A549 (cell line): ENCODE measurements at regions not wholly inside any gene's neighbourhood (a gene's known extent, or its start where the extent isn't known, plus 50 kb on each side); places are given as distances from the start of the nearest gene placed in this dataset.

Experiments
- ATAC-seq, 2 experiments: fragments of 200-7000 bp in 1 of 2; fragments of >200 bp in 1 of 2; cut with Nextera tagmentation in 1 of 2; cut with Tn5 transposase in 1 of 2; 3 replicates each; pipeline versions ENCODE4 v1.8.0 to v1.9.1; 2018 to 2020; ENCODE audit warnings: mild to moderate bottlenecking in 1 of 2, moderate library complexity in 1 of 2
- CTCF ChIA-PET: fragments of 300-600 bp; sonication (Branson Sonifier 250); formaldehyde crosslinking; extraction: SDS; loops from one replicate; lab custom pipeline; 2021; ENCODE audit warnings: antibody characterized with exemption, inconsistent platforms; lab: Yijun Ruan, JAX
- POLR2A ChIA-PET: fragments of 350-600 bp; formaldehyde crosslinking; extraction: SDS; loops from one replicate; lab custom pipeline; 2021; ENCODE audit warnings: antibody characterized with exemption, inconsistent platforms; lab: Yijun Ruan, JAX
- DNase-seq, 2 experiments: peaks; one replicate each; pipeline versions ENCODE4 v3.0.0 to v3.0.0-alpha.2; 2011 to 2016; ENCODE audit warnings: low read depth in 1 of 2, low spot score in 1 of 2
- FAIRE-seq: peaks from 2 replicates; lab custom pipeline; 2011; peaks lifted over from hg19 to GRCh38; lab: Jason Lieb, UNC
- H3K27ac ChIP-seq, 2 experiments: fragments of >200 bp; sonication (Bioruptor Twin); formaldehyde crosslinking; 3 replicates each; pipeline ENCODE4 v1.5.1; 2016 to 2017
- H3K4me1 ChIP-seq: fragments of >200 bp; sonication (Bioruptor Twin); formaldehyde crosslinking; 3 replicates; pipeline ENCODE4 v1.6.1; 2016
- H3K4me2 ChIP-seq: fragments of >200 bp; sonication (Bioruptor Twin); formaldehyde crosslinking; 3 replicates; pipeline ENCODE4 v1.6.1; 2016
- H3K4me3 ChIP-seq: fragments of >200 bp; sonication (Bioruptor Twin); formaldehyde crosslinking; 3 replicates; pipeline ENCODE4 v1.5.1; 2016
- H3K9me3 ChIP-seq: fragments of >200 bp; sonication (Bioruptor Twin); formaldehyde crosslinking; 3 replicates; pipeline ENCODE4 v1.6.1; 2016
- CBX8 ChIP-seq: fragments of 200-600 bp; sonication (generic); IDR thresholded peaks from 2 replicates; pipeline ENCODE4 v1.6.1; 2016
- CHD2 ChIP-seq: fragments of 150-350 bp; IDR thresholded peaks from 2 replicates; pipeline ENCODE4 v1.6.1; 2014; ENCODE audit warnings: low read length; ENCODE audit not compliant: partially characterized antibody
- EP300 ChIP-seq, 2 experiments: fragments of >200 bp; sonication (Bioruptor Twin); formaldehyde crosslinking; IDR thresholded peaks; 2 replicates in 1 of 2; 3 replicates in 1 of 2; pipeline ENCODE4 v1.6.1; 2016 to 2017
- GATA3 ChIP-seq: IDR thresholded peaks from 2 replicates; pipeline ENCODE4 v1.6.1; 2012; ENCODE audit warnings: borderline replicate concordance
- HES2 ChIP-seq: fragments of >200 bp; sonication (Bioruptor Twin); formaldehyde crosslinking; IDR thresholded peaks from 2 replicates; pipeline ENCODE4 v1.6.1; 2016
- HEYL ChIP-seq: fragments of 250-450 bp; sonication (Bioruptor Pico); IDR thresholded peaks from 2 replicates; pipeline ENCODE4 v1.8.0; 2021; ENCODE audit warnings: mild to moderate bottlenecking, moderate library complexity
- HMGXB4 ChIP-seq: fragments of 250-450 bp; sonication (Bioruptor Pico); IDR thresholded peaks from 2 replicates; pipeline ENCODE4 v1.5.0; 2021; ENCODE audit warnings: mild to moderate bottlenecking, moderate library complexity, borderline replicate concordance
- HOXA7 ChIP-seq: fragments of 250-450 bp; sonication (Bioruptor Pico); IDR thresholded peaks from 2 replicates; pipeline ENCODE4 v1.5.0; 2020; ENCODE audit warnings: mild to moderate bottlenecking, moderate library complexity
- HOXB5 ChIP-seq: fragments of 250-450 bp; sonication (Bioruptor Pico); IDR thresholded peaks from 2 replicates; pipeline ENCODE4 v1.5.0; 2020; ENCODE audit warnings: mild to moderate bottlenecking, moderate library complexity
- KDM1A ChIP-seq: fragments of 200-600 bp; sonication (generic); IDR thresholded peaks from 2 replicates; pipeline ENCODE4 v1.6.1; 2016; ENCODE audit warnings: low read depth, mild to moderate bottlenecking
- KDM5A ChIP-seq: fragments of 200-600 bp; sonication (generic); IDR thresholded peaks from 2 replicates; pipeline ENCODE4 v1.6.1; 2016; ENCODE audit warnings: antibody characterized with exemption, mild to moderate bottlenecking
- MAFK ChIP-seq: fragments of 450-650 bp; IDR thresholded peaks from 2 replicates; pipeline ENCODE4 v1.6.1; 2014; ENCODE audit not compliant: partially characterized antibody
- MAX ChIP-seq: IDR thresholded peaks from 2 replicates; pipeline ENCODE4 v1.6.1; 2012
- MAZ ChIP-seq: fragments of 150-350 bp; IDR thresholded peaks from 2 replicates; pipeline ENCODE4 v1.6.1; 2014; ENCODE audit warnings: antibody characterized with exemption, low read depth, low read length, borderline replicate concordance
- NPAS2 ChIP-seq: fragments of 250-450 bp; sonication (Bioruptor Pico); IDR thresholded peaks from 2 replicates; pipeline ENCODE4 v1.8.0; 2022; ENCODE audit warnings: mild to moderate bottlenecking, moderate library complexity, borderline replicate concordance
- NR3C1 ChIP-seq: fragments of >200 bp; sonication (Bioruptor Twin); formaldehyde crosslinking; IDR thresholded peaks from 3 replicates; pipeline ENCODE4 v1.6.1; 2017
- POLR2A ChIP-seq: IDR thresholded peaks from 2 replicates; pipeline ENCODE4 v1.6.1; 2012; ENCODE audit warnings: mild to moderate bottlenecking, low read length
- POLR2AphosphoS2 ChIP-seq: conservative IDR thresholded peaks from 2 replicates; pipeline ENCODE4 v1.6.1; 2012; ENCODE audit warnings: low read length, improper control_type of control experiment, inconsistent platforms
- REST ChIP-seq: fragments of 200-600 bp; sonication (generic); IDR thresholded peaks from 2 replicates; pipeline ENCODE4 v1.6.1; 2016; ENCODE audit warnings: antibody characterized with exemption, mild to moderate bottlenecking, moderate library complexity
- RFX5 ChIP-seq: fragments of 450-650 bp; IDR thresholded peaks from 2 replicates; pipeline ENCODE4 v1.7.1; 2014; ENCODE audit warnings: antibody characterized with exemption, mild to moderate bottlenecking, moderate library complexity
- RNF2 ChIP-seq: fragments of 200-600 bp; sonication (generic); IDR thresholded peaks from 2 replicates; pipeline ENCODE4 v1.6.1; 2016; ENCODE audit warnings: low read depth, mild to moderate bottlenecking, antibody characterized with exemption, moderate library complexity, borderline replicate concordance
- USF2 ChIP-seq: fragments of 450-650 bp; IDR thresholded peaks from 2 replicates; pipeline ENCODE4 v1.6.1; 2014; ENCODE audit warnings: antibody characterized with exemption
- ZC3H11A ChIP-seq: fragments of 450-650 bp; IDR thresholded peaks from 2 replicates; pipeline ENCODE4 v1.6.1; 2014; ENCODE audit warnings: antibody characterized with exemption, mild to moderate bottlenecking
- ZSCAN20 ChIP-seq: fragments of 250-450 bp; sonication (Bioruptor Pico); IDR thresholded peaks from 2 replicates; pipeline ENCODE4 v1.8.0; 2022; ENCODE audit warnings: mild to moderate bottlenecking, moderate library complexity
- WGBS: methylation state at CpG from one replicate; pipeline ENCODE4 v1.1.6; 2017; ENCODE audit errors: missing lambda C conversion rate; 5-methylcytosine and 5-hydroxymethylcytosine counted together

GRCh38 chr10:29112827-29113615 lies 175.8 kb upstream of the LYZL1 start (continued):
- TF ChIP-seq HMGXB4 (CRISPR knock-in tag): no peak
- no peak for TF ChIP-seq ZC3H11A
- no peak for TF ChIP-seq CBX8
- no peak for TF ChIP-seq MAX
- TF ChIP-seq HES2: no peak
- TF ChIP-seq KDM1A: no peak
- TF ChIP-seq ZSCAN20 (CRISPR knock-in tag): no peak
- TF ChIP-seq GATA3: no peak
- TF ChIP-seq NR3C1: no peak
- no peak for TF ChIP-seq RFX5
- no peak for TF ChIP-seq CHD2

- ATAC-seq (no peak), DNase-seq (no peak), FAIRE-seq (no peak)
- Histone ChIP-seq H3K9me3 (peaks cover 34% of the 10 kb centered on the region), H3K4me1 (no peaks in the 10 kb centered on the region), H3K27ac (no peak overlapping the region), H3K4me3 (no peak overlapping the region), H3K4me2 (no peak overlapping the region)
- POLR2A ChIA-PET: no interaction called here
- WGBS: 75% methylated on average over 8 of the region's 8 CpGs
- CTCF ChIA-PET: no interaction called here
- TF ChIP-seq KDM1A: no peak
Observed at GRCh38 chr10:29113616-29113945, 175.3 kb upstream of the LYZL1 start.

GRCh38 chr10:29114141-29114540 lies 174.7 kb upstream of the LYZL1 start:
- ATAC-seq (no peak), DNase-seq (no peak)
- H3K4me3 ChIP-seq: no peak overlapping the region
- POLR2A ChIA-PET: no interaction called here
- H3K4me2 ChIP-seq: no peak overlapping the region
- TF ChIP-seq REST (no peak), POLR2A (no peak), GATA3 (no peak), USF2 (no peak), HOXB5 (CRISPR knock-in tag) (no peak), MAFK (no peak), HEYL (CRISPR knock-in tag) (no peak), KDM5A (no peak), MAZ (no peak), RFX5 (no peak), EP300 (IDR thresholded peaks at IDR 0.05) (no peak), RNF2 (no peak), NPAS2 (CRISPR knock-in tag) (no peak), CBX8 (no peak), HOXA7 (CRISPR knock-in tag) (no peak), ZC3H11A (no peak), POLR2AphosphoS2 (no peak)
- TF ChIP-seq, all 56 proteins: peak for 0
- H3K27ac ChIP-seq: no peak overlapping the region
- CTCF ChIA-PET: no interaction called here
- H3K9me3 ChIP-seq: peaks cover 39% of the 10 kb centered on the region
- H3K4me1 ChIP-seq: no peaks in the 10 kb centered on the region
- WGBS: 89% methylated on average over 7 of the region's 7 CpGs
- FAIRE-seq: no peak
